NB4 (cell line): ENCODE measurements at regions not wholly inside any gene's neighbourhood (a gene's known extent, or its start where the extent isn't known, plus 50 kb on each side); places are given as distances from the start of the nearest gene placed in this dataset.

Experiments used
- DNase-seq: peaks from one replicate; pipeline ENCODE4 v3.0.0; 2010; ENCODE audit warnings: low read depth
- H3K4me3 ChIP-seq: one replicate; pipeline ENCODE4 v1.5.1; 2011; ENCODE audit warnings: mild to moderate bottlenecking, low read depth, low read length, moderate library complexity
- CTCF ChIP-seq: IDR thresholded peaks from one replicate; pipeline ENCODE4 v1.5.1; 2012; ENCODE audit warnings: low read depth, low read length
- MYC ChIP-seq: IDR thresholded peaks from 2 replicates; pipeline ENCODE4 v1.6.1; 2011; ENCODE audit warnings: low read depth, low read length
- POLR2A ChIP-seq: IDR thresholded peaks from 2 replicates; pipeline ENCODE4 v1.6.1; 2011; ENCODE audit warnings: mild to moderate bottlenecking; ENCODE audit not compliant: insufficient read length; ENCODE audit errors: extremely low read depth
- TF ChIP-seq, protein P1 (sequence below): IDR thresholded peaks from 2 replicates; pipeline ENCODE4 v1.6.1; 2011; ENCODE audit warnings: low read depth, low read length

DNA sequence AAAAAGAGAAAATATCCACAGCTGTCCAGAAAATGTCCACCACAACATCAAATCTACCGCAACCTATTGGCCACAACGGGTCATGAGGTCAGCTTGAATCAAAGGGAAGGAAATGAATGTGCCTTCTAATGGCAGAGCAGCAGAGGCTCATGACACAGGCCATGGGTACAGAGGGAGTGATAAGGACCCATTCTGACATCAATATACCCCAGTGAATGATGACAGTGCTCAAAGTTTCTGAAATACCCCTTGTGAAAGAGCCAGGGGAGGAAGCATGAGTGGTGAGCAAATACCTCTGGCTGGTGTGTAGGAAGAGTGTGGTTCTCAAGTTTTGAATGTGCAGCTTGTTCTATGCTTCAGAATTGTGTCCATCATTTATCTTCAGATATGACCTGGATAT lies 348.2 kb downstream of the IRX1 start:
- TF ChIP-seq CTCF (no peak), POLR2A (no peak), MYC (no peak)
- TF ChIP-seq, protein P1, sequence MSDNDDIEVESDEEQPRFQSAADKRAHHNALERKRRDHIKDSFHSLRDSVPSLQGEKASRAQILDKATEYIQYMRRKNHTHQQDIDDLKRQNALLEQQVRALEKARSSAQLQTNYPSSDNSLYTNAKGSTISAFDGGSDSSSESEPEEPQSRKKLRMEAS = no peak
- no peak overlapping the region for H3K4me3 ChIP-seq
- DNase-seq = no peak

GRCh38 chr5:3944930-3945329 lies 349.3 kb downstream of the IRX1 start:
- no peak overlapping the region for H3K4me3 ChIP-seq
- TF ChIP-seq POLR2A (no peak), CTCF (no peak), MYC (no peak)
- DNase-seq = no peak

DNA sequence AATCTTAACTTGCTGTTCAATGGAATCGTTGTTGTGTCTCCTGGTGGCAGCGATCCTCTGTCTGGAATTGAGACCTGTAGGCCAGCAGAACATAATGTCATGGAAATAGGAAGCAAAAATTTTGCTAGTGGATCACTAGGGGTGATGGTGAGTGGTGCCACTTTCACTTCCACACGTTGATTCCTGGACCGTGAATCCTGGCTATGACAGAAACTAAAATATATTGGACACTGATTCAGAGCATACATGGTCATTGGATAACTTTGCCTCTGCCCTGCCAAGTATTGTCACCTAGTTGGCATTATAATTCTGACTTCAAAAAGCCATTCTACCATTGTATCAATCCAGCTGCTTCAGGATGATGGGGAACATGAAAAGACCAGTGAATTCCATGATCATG lies 353.2 kb downstream of the IRX1 start:
- TF ChIP-seq CTCF = no peak
- TF ChIP-seq, protein P1 = no peak
- TF ChIP-seq POLR2A = no peak
- TF ChIP-seq MYC = no peak
- no peak overlapping the region for H3K4me3 ChIP-seq
- DNase-seq = no peak

DNA sequence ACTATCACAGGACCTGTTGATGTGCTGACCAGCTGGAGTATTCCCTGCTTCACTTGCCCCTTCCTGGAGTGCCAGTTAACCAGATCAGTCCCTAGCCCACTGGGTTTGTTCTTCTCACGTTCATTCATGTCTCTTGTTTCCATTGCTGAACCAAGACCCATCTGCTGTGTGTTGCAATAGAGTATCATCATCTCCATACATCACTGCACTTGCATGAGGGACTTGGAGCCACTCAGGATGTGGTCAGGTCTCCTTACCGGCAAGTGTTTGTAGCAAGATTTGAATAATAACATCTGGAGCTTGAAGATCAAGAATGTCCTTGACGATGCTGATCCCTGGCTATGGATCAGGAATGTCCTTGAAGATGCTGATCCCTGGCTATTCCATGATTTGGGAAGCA lies 358.6 kb downstream of the IRX1 start:
- DNase-seq = no peak
- TF ChIP-seq CTCF (no peak), MYC (no peak), POLR2A (no peak)
- TF ChIP-seq, protein P1 = no peak
- no peak overlapping the region for H3K4me3 ChIP-seq

- TF ChIP-seq CTCF = no peak
- TF ChIP-seq MYC = no peak
- H3K4me3 ChIP-seq = no peak overlapping the region
- no peak for DNase-seq
Observed at GRCh38 chr5:3954633-3955032, 359.0 kb downstream of the IRX1 start.

GRCh38 chr5:3957658-3958057 lies 362.0 kb downstream of the IRX1 start:
- TF ChIP-seq MYC (no peak), CTCF (no peak)
- no peak for DNase-seq
- no peak overlapping the region for H3K4me3 ChIP-seq
